Epithelial cell of esophagus (primary cell): ENCODE measurements at regions not wholly inside any gene's neighbourhood (a gene's known extent, or its start where the extent isn't known, plus 50 kb on each side); places are given as distances from the start of the nearest gene placed in this dataset.

Experiments
- DNase-seq: peaks from one replicate; pipeline ENCODE4 v3.0.0; 2010; ENCODE audit warnings: low read depth
- H3K4me3 ChIP-seq: 2 replicates; pipeline ENCODE4 v1.5.1; 2011; ENCODE audit warnings: mild to moderate bottlenecking, low read length, control low read depth
- TF ChIP-seq, protein P1 (sequence below): IDR thresholded peaks from 2 replicates; pipeline ENCODE4 v1.5.1; 2011; ENCODE audit warnings: low read depth, mild to moderate bottlenecking, low read length, control low read depth, inconsistent platforms; ENCODE audit not compliant: insufficient read depth; ENCODE audit errors: missing control alignments

- no peak for DNase-seq
- no peak overlapping the region for H3K4me3 ChIP-seq
- TF ChIP-seq, protein P1, sequence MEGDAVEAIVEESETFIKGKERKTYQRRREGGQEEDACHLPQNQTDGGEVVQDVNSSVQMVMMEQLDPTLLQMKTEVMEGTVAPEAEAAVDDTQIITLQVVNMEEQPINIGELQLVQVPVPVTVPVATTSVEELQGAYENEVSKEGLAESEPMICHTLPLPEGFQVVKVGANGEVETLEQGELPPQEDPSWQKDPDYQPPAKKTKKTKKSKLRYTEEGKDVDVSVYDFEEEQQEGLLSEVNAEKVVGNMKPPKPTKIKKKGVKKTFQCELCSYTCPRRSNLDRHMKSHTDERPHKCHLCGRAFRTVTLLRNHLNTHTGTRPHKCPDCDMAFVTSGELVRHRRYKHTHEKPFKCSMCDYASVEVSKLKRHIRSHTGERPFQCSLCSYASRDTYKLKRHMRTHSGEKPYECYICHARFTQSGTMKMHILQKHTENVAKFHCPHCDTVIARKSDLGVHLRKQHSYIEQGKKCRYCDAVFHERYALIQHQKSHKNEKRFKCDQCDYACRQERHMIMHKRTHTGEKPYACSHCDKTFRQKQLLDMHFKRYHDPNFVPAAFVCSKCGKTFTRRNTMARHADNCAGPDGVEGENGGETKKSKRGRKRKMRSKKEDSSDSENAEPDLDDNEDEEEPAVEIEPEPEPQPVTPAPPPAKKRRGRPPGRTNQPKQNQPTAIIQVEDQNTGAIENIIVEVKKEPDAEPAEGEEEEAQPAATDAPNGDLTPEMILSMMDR = no peak
These were observed 369.4 kb downstream of the OLFM4 start for GRCh38 chr13:53398051-53398450.

- TF ChIP-seq, protein P1 = no peak
- H3K4me3 ChIP-seq = no peak overlapping the region
- no peak for DNase-seq
These were observed 377.0 kb downstream of the OLFM4 start for GRCh38 chr13:53405616-53406015.

DNA sequence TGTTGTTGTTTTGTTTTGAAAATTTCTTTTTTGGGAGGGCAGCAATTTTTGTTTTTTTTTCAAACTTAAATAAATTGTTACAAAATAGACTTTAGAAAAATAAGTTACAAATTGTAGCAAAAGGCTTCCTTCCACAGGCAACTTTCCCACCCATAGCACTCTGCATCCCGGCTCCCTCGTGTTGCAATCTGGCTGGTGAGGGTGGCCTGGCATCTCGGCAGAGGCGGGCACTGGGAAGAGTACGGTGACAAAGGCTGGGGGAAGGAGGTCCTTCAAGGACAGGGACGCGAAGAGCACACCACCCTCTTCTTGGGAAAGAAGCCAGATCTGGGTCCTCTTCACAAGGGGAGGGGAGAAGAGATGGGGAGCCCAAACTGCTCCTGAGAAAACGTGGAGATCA, 379.7 kb downstream of the OLFM4 start:
- DNase-seq = no peak
- TF ChIP-seq, protein P1 = no peak
- H3K4me3 ChIP-seq = no peak overlapping the region

DNA sequence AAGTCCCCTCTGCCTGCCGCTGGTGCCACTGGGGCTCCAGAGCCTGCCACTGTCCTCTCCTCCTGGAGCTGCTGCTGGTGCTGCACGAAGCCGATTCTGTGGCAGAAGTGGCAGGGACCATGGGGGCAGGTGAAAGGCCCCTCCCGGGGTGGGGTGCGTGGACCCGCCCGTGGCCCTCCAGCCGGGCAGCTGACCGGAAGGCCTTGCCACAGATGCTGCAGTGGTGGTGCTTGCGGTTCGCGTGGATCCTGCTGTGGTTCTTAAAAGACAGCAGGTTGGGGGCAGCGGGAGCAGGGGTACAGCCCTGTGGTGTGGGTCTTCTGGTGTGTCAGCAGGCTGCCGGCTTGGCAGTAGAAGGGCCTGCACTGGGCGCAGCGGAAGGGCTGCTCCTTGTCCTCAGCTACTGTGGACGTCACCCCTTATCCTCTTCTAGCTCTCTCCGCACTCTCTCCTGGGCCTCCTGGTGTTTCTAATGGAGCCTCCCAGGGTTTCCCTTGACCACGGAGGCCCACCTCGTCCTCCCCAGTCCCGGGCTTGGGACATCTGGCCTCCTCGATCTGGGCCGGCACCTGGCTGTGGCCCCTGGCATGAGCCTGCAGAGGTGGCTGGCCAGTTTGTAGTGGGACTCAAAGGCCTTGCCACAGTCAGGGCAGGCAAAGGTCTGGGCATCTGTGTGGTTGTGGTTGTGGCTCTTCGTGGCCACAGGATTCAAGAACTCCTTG, 380.4 kb downstream of the OLFM4 start:
- TF ChIP-seq, protein P1 = no peak
- H3K4me3 ChIP-seq = no peak overlapping the region
- no peak for DNase-seq

DNA sequence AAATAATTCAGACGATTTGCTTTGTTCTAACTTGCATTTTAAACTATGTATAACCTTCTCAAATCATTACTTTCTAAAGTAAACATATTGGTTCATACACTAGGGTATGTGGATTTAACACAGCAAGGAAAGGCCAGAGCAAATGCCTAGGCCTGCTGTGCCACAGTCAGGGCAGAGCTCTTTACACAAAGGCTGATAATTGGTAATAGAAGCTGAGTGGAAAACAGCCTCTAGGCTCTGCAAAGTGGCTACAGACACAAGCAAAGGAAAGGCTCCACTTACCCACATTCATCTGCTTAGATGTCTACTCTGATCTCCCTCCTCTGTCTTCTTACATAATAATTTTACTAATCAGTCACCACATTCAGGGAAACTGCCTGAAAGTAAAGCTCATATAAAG, 382.9 kb downstream of the OLFM4 start:
- TF ChIP-seq, protein P1 = no peak
- DNase-seq = no peak
- no peak overlapping the region for H3K4me3 ChIP-seq

- no peak overlapping the region for H3K4me3 ChIP-seq
- TF ChIP-seq, protein P1 = no peak
- DNase-seq = no peak
These were observed 386.5 kb downstream of the OLFM4 start for GRCh38 chr13:53415135-53415534.

GRCh38 chr13:53417601-53418000, 389.0 kb downstream of the OLFM4 start:
- H3K4me3 ChIP-seq = no peak overlapping the region
- no peak for DNase-seq
- TF ChIP-seq, protein P1 = no peak
